ENCODE measurements at regions not wholly inside any gene's neighbourhood (a gene's known extent, or its start where the extent isn't known, plus 50 kb on each side); places are given as distances from the start of the nearest gene placed in this dataset.

DNA sequence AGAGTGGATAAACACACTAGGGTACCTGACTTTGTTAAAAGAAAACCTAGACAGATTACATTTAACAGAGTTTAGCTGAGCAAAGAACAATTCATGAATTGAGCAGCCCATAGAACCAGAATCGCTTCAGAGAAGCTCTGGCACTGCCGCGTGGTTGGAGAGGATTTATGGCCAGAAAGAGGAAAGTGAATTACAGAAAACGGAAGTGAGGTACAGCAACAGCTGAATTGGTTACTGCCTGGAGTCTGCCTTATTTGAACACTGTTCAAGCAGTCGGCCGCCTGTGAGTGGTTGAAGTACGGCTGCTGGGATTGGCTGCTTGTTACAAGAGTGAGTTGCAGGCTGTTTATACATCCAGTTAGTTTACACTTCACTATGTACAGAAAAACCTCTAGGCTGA is 253.8 kb upstream of the CDYL start:
- Mint-ChIP-seq H3K4me3 (no peak overlapping the region), H3K27ac (no peak overlapping the region), H3K27me3 (ENCODE audit: insufficient read depth) (peaks cover 4% of the 10 kb centered on the region), H3K4me1 (no peaks in the 10 kb centered on the region), H3K36me3 (ENCODE audit: low read depth) (no peaks in the 10 kb centered on the region), H3K9me3 (no peaks in the 10 kb centered on the region)
- DNase-seq = no peak
- Histone ChIP-seq H3K4me3 (ENCODE audit: low read length) (no peak overlapping the region), H3K9ac (ENCODE audit: extremely low read depth, low read length, poor library complexity, severe bottlenecking) (no peak overlapping the region), H3K27me3 (ENCODE audit: control insufficient read depth, insufficient read depth, low read length, poor library complexity, severe bottlenecking) (peaks cover 9% of the 10 kb centered on the region), H3K9me3 (ENCODE audit: control insufficient read depth, low read length) (no peaks in the 10 kb centered on the region), H3K4me1 (ENCODE audit: control insufficient read depth, insufficient read depth, low read length) (no peaks in the 10 kb centered on the region), H3K36me3 (ENCODE audit: control insufficient read depth, insufficient read depth, low read length) (no peaks in the 10 kb centered on the region), H3K27ac (ENCODE audit: low read depth, low read length) (no peak overlapping the region)
- TF ChIP-seq, protein P1, sequence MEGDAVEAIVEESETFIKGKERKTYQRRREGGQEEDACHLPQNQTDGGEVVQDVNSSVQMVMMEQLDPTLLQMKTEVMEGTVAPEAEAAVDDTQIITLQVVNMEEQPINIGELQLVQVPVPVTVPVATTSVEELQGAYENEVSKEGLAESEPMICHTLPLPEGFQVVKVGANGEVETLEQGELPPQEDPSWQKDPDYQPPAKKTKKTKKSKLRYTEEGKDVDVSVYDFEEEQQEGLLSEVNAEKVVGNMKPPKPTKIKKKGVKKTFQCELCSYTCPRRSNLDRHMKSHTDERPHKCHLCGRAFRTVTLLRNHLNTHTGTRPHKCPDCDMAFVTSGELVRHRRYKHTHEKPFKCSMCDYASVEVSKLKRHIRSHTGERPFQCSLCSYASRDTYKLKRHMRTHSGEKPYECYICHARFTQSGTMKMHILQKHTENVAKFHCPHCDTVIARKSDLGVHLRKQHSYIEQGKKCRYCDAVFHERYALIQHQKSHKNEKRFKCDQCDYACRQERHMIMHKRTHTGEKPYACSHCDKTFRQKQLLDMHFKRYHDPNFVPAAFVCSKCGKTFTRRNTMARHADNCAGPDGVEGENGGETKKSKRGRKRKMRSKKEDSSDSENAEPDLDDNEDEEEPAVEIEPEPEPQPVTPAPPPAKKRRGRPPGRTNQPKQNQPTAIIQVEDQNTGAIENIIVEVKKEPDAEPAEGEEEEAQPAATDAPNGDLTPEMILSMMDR (conservative IDR thresholded peaks at IDR 0.05) = no peak
- WGBS, 2 experiments (ENCODE audit: insufficient coverage in 1 of 2, insufficient read length in 1 of 2) = 92 to 95% methylated on average over 4 to 7 of the region's 7 CpGs

DNA sequence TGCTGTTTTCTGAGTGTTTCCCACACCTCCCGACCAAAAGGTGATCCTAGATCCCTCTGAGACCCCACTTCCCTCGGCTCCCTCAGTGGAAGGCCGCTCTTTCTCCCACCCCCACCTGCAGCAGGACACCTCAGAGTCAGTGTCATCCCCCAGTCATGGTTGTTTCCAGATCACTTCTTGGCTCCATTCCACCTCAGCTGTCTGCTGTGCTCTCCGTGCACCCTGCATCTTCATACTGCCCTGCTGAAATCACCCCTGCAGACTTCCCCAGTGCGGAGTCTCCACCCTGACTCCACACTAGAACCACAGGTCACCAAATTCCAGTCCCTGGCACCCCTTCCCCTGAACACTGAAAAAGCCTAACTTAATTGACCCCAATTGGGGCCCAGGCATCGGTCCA is 255.1 kb upstream of the CDYL start:
- Mint-ChIP-seq H3K9me3 (no peaks in the 10 kb centered on the region), H3K27me3 (ENCODE audit: insufficient read depth) (peaks cover 4% of the 10 kb centered on the region), H3K36me3 (ENCODE audit: low read depth) (no peaks in the 10 kb centered on the region), H3K4me3 (no peak overlapping the region), H3K4me1 (peaks cover 5% of the 10 kb centered on the region), H3K27ac (no peak overlapping the region)
- H3K36me3 ChIP-seq (ENCODE audit: control insufficient read depth, insufficient read depth, low read length) = no peaks in the 10 kb centered on the region
- H3K4me3 ChIP-seq (ENCODE audit: low read length) = no peak overlapping the region
- peaks cover 9% of the 10 kb centered on the region for H3K27me3 ChIP-seq (ENCODE audit: control insufficient read depth, insufficient read depth, low read length, poor library complexity, severe bottlenecking)
- H3K9me3 ChIP-seq (ENCODE audit: control insufficient read depth, low read length) = no peaks in the 10 kb centered on the region
- H3K27ac ChIP-seq (ENCODE audit: low read depth, low read length) = no peak overlapping the region
- no peaks in the 10 kb centered on the region for H3K4me1 ChIP-seq (ENCODE audit: control insufficient read depth, insufficient read depth, low read length)
- no peak overlapping the region for H3K9ac ChIP-seq (ENCODE audit: extremely low read depth, low read length, poor library complexity, severe bottlenecking)
- 73 to 79% methylated on average over 6 of the region's 6 CpGs for WGBS, 2 experiments (ENCODE audit: insufficient coverage in 1 of 2, insufficient read length in 1 of 2)
- TF ChIP-seq, protein P1 (conservative IDR thresholded peaks at IDR 0.05) = no peak
- no peak for DNase-seq

DNA sequence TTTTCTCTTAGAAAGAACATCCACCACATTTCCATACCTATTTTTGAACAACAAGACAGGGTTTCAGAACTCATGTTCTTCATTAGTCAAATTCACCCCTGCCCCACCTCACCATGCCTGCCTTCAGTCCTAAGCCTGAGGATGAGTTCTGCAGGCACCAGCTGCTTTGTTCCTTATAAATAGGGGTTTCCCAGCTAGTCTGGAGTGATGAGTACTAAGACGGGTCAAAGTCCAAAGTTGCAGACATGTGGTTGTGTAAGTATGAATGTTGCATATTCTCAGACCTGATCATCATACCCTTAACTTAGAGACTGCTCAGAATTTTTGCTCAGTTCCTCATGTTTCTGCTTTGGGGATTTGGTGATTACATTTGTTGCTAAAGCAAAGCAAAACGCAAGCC is 257.7 kb upstream of the CDYL start:
- WGBS, 2 experiments (ENCODE audit: insufficient coverage in 1 of 2, insufficient read length in 1 of 2) = 100% methylated on average over 2 of the region's 2 CpGs; no CpG with 5 or more reads in 1 of the 2 experiments
- no peaks in the 10 kb centered on the region for H3K9me3 Mint-ChIP-seq

More for the DNA sequence above, 257.7 kb upstream of the CDYL start:
- peaks cover 4% of the 10 kb centered on the region for H3K27me3 Mint-ChIP-seq (ENCODE audit: insufficient read depth)
- H3K4me3 Mint-ChIP-seq = no peak overlapping the region
- Histone ChIP-seq H3K36me3 (ENCODE audit: control insufficient read depth, insufficient read depth, low read length) (no peaks in the 10 kb centered on the region), H3K4me1 (ENCODE audit: control insufficient read depth, insufficient read depth, low read length) (peaks cover 4% of the 10 kb centered on the region), H3K4me3 (ENCODE audit: low read length) (no peak overlapping the region), H3K27ac (ENCODE audit: low read depth, low read length) (no peak overlapping the region), H3K9me3 (ENCODE audit: control insufficient read depth, low read length) (no peaks in the 10 kb centered on the region), H3K27me3 (ENCODE audit: control insufficient read depth, insufficient read depth, low read length, poor library complexity, severe bottlenecking) (peaks cover 9% of the 10 kb centered on the region), H3K9ac (ENCODE audit: extremely low read depth, low read length, poor library complexity, severe bottlenecking) (no peak overlapping the region)
- peaks cover 17% of the 10 kb centered on the region for H3K4me1 Mint-ChIP-seq
- H3K36me3 Mint-ChIP-seq (ENCODE audit: low read depth) = no peaks in the 10 kb centered on the region
- TF ChIP-seq, protein P1 (conservative IDR thresholded peaks at IDR 0.05) = no peak
- no peak overlapping the region for H3K27ac Mint-ChIP-seq
- no peak for DNase-seq

All from endodermal cell (in vitro differentiated cells).